ENCODE measurements at regions not wholly inside any gene's neighbourhood (a gene's known extent, or its start where the extent isn't known, plus 50 kb on each side); places are given as distances from the start of the nearest gene placed in this dataset.

- TF ChIP-seq CTCF (IDR thresholded peaks at IDR 0.05) (no peak), POLR2A (IDR thresholded peaks at IDR 0.05) (no peak), EP300 (IDR thresholded peaks at IDR 0.05) (no peak)
Observed at GRCh38 chr2:19125901-19126680, 232.3 kb downstream of the OSR1 start.

Measured in ovary (tissue), 3 donors.